C4-2B (cell line): ENCODE measurements at regions not wholly inside any gene's neighbourhood (a gene's known extent, or its start where the extent isn't known, plus 50 kb on each side); places are given as distances from the start of the nearest gene placed in this dataset.

ENCODE experiments used
- H3K27ac ChIP-seq: fragments of 450-650 bp; 2 replicates; pipeline ENCODE4 v1.5.1; 2017
- CTCF ChIP-seq: fragments of 450-650 bp; conservative IDR thresholded peaks from 2 replicates; pipeline ENCODE4 v1.5.1; 2017; ENCODE audit warnings: mild to moderate bottlenecking
- ZFX ChIP-seq: fragments of 450-650 bp; IDR thresholded peaks from 2 replicates; pipeline ENCODE4 v1.6.1; 2017

- TF ChIP-seq CTCF = no peak
- TF ChIP-seq ZFX = no peak
- H3K27ac ChIP-seq = no peak overlapping the region
Observed at GRCh38 chr2:105680357-105680756, 64.4 kb upstream of the NCK2 start.

DNA sequence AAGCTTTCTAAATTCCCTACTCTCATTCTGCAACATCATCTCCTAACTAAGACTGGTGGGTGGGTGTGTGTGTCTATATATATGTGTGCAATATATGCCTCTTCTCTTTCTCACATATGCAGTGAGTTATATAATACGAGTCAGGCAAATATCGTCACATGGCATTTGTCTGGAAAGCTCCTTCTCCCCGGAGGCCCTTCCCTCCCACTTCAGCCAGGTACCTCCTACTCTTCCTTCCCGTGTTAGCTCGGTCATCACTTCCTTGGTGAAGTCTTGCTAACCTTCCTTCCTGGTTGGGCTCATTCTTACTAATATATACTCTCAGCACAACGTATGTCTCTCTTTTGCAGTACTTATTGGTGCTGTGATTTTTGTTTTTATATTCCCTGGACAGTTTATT is 66.4 kb upstream of the NCK2 start:
- H3K27ac ChIP-seq = no peak overlapping the region
- TF ChIP-seq CTCF = no peak
- TF ChIP-seq ZFX = no peak

DNA sequence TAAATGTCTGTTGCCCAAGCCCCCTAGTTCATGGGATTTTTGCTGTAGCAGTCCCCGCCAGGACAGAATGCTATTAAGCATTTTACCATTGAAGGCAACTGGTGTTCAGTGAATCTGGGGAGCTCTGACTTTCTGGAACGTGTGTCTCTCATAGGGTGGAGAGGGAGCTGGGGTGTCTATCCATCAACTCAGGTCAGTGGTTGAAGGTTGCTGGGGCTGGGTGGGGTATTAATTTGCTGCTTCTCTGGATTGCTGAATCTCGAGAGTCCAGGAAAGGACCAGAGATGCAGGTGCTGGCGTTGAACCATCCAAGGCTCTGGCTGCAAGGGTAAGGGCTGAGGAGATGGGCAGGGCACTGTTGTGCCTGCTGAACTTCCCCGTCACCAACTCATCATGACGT is 66.8 kb upstream of the NCK2 start:
- TF ChIP-seq ZFX (no peak), CTCF (no peak)
- no peak overlapping the region for H3K27ac ChIP-seq

GRCh38 chr2:105675841-105676240 is 68.9 kb upstream of the NCK2 start:
- H3K27ac ChIP-seq = no peak overlapping the region
- TF ChIP-seq ZFX = no peak
- no peak for TF ChIP-seq CTCF

DNA sequence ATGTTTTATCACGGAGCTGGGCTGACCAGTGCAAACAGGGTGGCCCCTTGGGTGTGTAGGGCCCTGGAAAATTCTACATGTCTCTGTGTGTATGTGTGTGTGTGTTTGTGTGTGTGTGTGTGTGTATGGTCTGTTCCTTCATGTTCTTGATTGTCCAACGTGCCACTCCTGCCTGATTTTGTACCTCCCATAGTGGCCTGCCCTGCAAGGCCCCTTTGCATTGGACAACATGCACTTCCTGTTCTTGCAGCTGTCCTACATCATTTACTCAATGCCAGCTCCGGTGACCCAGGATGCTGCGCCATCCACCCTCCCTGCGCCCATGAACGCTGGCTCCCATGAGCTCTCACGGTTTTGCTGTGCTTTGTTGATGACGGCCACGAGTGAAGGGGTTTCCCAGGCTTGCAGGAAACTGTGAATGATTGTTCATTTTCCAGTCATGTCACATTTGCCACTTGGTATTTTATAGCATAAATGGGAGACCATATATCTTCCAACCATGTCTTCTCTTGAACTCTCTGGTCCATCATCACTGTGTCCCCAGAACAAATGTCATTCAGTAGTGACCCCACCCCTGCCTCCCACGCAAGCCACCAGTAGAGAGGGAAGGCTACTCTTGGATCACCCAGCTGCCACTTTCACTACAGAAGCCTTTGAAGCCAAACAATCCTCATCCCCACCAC is 69.7 kb upstream of the NCK2 start:
- H3K27ac ChIP-seq = no peak overlapping the region
- TF ChIP-seq CTCF = no peak
- no peak for TF ChIP-seq ZFX

- TF ChIP-seq CTCF = no peak
- TF ChIP-seq ZFX = no peak
- H3K27ac ChIP-seq = no peak overlapping the region
Observed at GRCh38 chr2:105674401-105674800, 70.3 kb upstream of the NCK2 start.

GRCh38 chr2:105671156-105671555 is 73.6 kb upstream of the NCK2 start:
- no peak overlapping the region for H3K27ac ChIP-seq

More at GRCh38 chr2:105671156-105671555, 73.6 kb upstream of the NCK2 start:
- TF ChIP-seq ZFX (no peak), CTCF (no peak)
